ENCODE measurements at regions not wholly inside any gene's neighbourhood (a gene's known extent, or its start where the extent isn't known, plus 50 kb on each side); places are given as distances from the start of the nearest gene placed in this dataset.

DNA sequence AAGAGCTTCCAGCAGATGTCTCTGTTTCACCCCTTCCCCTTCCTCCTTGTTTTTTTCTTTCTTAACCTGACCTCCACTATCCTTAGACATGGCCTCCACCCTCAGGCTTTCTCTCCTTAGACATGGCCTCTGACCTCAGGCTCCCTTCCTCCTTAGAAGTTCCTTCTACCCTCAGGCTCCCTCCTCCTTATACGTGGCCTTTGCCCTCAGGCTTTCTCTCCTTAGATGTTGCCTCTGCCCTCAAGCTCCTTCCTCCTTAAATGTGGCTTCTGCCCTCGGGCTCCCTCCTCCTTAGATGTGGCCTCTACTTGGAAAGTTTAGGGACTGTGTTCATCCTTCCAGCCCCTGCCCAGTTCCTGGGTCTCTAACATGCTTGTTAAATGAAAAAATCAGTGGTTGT lies 180.4 kb upstream of the S1PR3 start:
- H3K9me3 ChIP-seq = no peaks in the 10 kb centered on the region
- ChIA-PET POLR2A (no interaction called here), CTCF (no interaction called here)
- peaks cover 12% of the 10 kb centered on the region; the same call in 1 of the 3 replicates for H3K4me1 ChIP-seq
- ATAC-seq (no peak), FAIRE-seq (no peak), DNase-seq (ENCODE audit: low read depth in 1 of 2, low spot score in 1 of 2) (no peak)
- 69% methylated on average over 2 of the region's 2 CpGs for WGBS (ENCODE audit: missing lambda C conversion rate)
- no peak overlapping the region for H3K4me3 ChIP-seq
- TF ChIP-seq, protein P1, sequence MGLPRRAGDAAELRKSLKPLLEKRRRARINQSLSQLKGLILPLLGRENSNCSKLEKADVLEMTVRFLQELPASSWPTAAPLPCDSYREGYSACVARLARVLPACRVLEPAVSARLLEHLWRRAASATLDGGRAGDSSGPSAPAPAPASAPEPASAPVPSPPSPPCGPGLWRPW (IDR thresholded peaks at IDR 0.05) = no peak
- no peak for TF ChIP-seq ZFP36 (IDR thresholded peaks at IDR 0.05; ENCODE audit: borderline replicate concordance, partially characterized antibody)
- TF ChIP-seq, protein P2, sequence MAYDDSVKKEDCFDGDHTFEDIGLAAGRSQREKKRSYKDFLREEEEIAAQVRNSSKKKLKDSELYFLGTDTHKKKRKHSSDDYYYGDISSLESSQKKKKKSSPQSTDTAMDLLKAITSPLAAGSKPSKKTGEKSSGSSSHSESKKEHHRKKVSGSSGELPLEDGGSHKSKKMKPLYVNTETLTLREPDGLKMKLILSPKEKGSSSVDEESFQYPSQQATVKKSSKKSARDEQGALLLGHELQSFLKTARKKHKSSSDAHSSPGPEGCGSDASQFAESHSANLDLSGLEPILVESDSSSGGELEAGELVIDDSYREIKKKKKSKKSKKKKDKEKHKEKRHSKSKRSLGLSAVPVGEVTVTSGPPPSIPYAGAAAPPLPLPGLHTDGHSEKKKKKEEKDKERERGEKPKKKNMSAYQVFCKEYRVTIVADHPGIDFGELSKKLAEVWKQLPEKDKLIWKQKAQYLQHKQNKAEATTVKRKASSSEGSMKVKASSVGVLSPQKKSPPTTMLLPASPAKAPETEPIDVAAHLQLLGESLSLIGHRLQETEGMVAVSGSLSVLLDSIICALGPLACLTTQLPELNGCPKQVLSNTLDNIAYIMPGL (CRISPR knock-in tag; IDR thresholded peaks at IDR 0.05; ENCODE audit: borderline replicate concordance) = no peak
- no peak for TF ChIP-seq NPAS2 (CRISPR knock-in tag; IDR thresholded peaks at IDR 0.05; ENCODE audit: borderline replicate concordance)
- no peak for TF ChIP-seq ESRRA (IDR thresholded peaks at IDR 0.05; ENCODE audit: borderline replicate concordance, low read length)
- no peak for TF ChIP-seq CEBPB (IDR thresholded peaks at IDR 0.05)
- TF ChIP-seq, protein P3, sequence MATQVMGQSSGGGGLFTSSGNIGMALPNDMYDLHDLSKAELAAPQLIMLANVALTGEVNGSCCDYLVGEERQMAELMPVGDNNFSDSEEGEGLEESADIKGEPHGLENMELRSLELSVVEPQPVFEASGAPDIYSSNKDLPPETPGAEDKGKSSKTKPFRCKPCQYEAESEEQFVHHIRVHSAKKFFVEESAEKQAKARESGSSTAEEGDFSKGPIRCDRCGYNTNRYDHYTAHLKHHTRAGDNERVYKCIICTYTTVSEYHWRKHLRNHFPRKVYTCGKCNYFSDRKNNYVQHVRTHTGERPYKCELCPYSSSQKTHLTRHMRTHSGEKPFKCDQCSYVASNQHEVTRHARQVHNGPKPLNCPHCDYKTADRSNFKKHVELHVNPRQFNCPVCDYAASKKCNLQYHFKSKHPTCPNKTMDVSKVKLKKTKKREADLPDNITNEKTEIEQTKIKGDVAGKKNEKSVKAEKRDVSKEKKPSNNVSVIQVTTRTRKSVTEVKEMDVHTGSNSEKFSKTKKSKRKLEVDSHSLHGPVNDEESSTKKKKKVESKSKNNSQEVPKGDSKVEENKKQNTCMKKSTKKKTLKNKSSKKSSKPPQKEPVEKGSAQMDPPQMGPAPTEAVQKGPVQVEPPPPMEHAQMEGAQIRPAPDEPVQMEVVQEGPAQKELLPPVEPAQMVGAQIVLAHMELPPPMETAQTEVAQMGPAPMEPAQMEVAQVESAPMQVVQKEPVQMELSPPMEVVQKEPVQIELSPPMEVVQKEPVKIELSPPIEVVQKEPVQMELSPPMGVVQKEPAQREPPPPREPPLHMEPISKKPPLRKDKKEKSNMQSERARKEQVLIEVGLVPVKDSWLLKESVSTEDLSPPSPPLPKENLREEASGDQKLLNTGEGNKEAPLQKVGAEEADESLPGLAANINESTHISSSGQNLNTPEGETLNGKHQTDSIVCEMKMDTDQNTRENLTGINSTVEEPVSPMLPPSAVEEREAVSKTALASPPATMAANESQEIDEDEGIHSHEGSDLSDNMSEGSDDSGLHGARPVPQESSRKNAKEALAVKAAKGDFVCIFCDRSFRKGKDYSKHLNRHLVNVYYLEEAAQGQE (IDR thresholded peaks at IDR 0.05) = no peak
- no peak for TF ChIP-seq PHF8 (IDR thresholded peaks at IDR 0.05; ENCODE audit: borderline replicate concordance, low read depth)
- no peak for TF ChIP-seq CBX2 (IDR thresholded peaks at IDR 0.05; ENCODE audit: borderline replicate concordance, low read depth)
- TF ChIP-seq EP300 (IDR thresholded peaks at IDR 0.05) = no peak
- no peak for TF ChIP-seq HDAC2 (IDR thresholded peaks at IDR 0.05)
- TF ChIP-seq POLR2AphosphoS2 (conservative IDR thresholded peaks at IDR 0.05; ENCODE audit: low read length) = no peak
- no peak for TF ChIP-seq EHF (CRISPR knock-in tag; IDR thresholded peaks at IDR 0.05)
- TF ChIP-seq, protein P4, sequence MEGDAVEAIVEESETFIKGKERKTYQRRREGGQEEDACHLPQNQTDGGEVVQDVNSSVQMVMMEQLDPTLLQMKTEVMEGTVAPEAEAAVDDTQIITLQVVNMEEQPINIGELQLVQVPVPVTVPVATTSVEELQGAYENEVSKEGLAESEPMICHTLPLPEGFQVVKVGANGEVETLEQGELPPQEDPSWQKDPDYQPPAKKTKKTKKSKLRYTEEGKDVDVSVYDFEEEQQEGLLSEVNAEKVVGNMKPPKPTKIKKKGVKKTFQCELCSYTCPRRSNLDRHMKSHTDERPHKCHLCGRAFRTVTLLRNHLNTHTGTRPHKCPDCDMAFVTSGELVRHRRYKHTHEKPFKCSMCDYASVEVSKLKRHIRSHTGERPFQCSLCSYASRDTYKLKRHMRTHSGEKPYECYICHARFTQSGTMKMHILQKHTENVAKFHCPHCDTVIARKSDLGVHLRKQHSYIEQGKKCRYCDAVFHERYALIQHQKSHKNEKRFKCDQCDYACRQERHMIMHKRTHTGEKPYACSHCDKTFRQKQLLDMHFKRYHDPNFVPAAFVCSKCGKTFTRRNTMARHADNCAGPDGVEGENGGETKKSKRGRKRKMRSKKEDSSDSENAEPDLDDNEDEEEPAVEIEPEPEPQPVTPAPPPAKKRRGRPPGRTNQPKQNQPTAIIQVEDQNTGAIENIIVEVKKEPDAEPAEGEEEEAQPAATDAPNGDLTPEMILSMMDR (IDR thresholded peaks at IDR 0.05) = no peak
- TF ChIP-seq CHD2 (IDR thresholded peaks at IDR 0.05; ENCODE audit: low read length, partially characterized antibody) = no peak
- TF ChIP-seq RNF2 (IDR thresholded peaks at IDR 0.05; ENCODE audit: borderline replicate concordance, low read depth) = no peak
- TF ChIP-seq MAZ (IDR thresholded peaks at IDR 0.05; ENCODE audit: borderline replicate concordance, low read depth, low read length) = no peak
- TF ChIP-seq TP53 (CRISPR knock-in tag; IDR thresholded peaks at IDR 0.05) = no peak
- no peak for TF ChIP-seq RCOR1 (IDR thresholded peaks at IDR 0.05; ENCODE audit: low read depth, low read length)
- H3K27ac ChIP-seq = no peak overlapping the region; a peak in 1 of 6 replicates
- no peak overlapping the region for H3K4me2 ChIP-seq

DNA sequence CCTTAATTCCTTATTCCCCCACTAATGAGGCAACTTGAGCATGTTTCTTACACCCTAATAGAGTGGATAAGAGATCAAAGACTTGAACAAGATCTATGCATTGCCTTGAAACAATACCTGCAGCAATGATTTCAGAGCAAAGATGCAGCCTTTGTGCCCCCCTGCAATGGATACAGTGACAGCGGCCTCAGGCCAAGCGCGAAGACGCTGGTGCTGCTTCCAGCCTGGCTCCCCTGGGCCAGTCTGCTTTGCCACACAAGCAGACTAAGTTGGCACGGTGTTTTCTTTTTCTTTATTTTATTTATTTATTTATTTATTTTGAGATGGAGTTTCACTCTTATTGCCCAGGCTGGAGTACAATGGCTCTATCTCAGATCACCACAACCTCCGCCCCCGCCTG lies 179.8 kb upstream of the S1PR3 start:
- Histone ChIP-seq H3K9me3 (no peaks in the 10 kb centered on the region), H3K4me2 (no peak overlapping the region), H3K4me3 (no peak overlapping the region), H3K27ac (no peak overlapping the region), H3K4me1 (peaks cover 12% of the 10 kb centered on the region; the same call in 1 of the 3 replicates)
- 93% methylated on average over 7 of the region's 7 CpGs for WGBS (ENCODE audit: missing lambda C conversion rate)
- POLR2A ChIA-PET = no interaction called here
- CTCF ChIA-PET = no interaction called here
- FAIRE-seq (no peak), ATAC-seq (no peak), DNase-seq (ENCODE audit: low read depth in 1 of 2, low spot score in 1 of 2) (no peak)
- TF ChIP-seq GATA3 (IDR thresholded peaks at IDR 0.05; ENCODE audit: borderline replicate concordance) (no peak), HOXB13 (CRISPR knock-in tag; IDR thresholded peaks at IDR 0.05; ENCODE audit: low read depth) (no peak)
